Upper lobe of left lung (tissue), 4 donors: ENCODE measurements at regions not wholly inside any gene's neighbourhood (a gene's known extent, or its start where the extent isn't known, plus 50 kb on each side); places are given as distances from the start of the nearest gene placed in this dataset.

ENCODE experiments used
- CTCF ChIP-seq, 6 experiments: fragments of 450-650 bp in 4 of 6; fragments of 200-600 bp in 2 of 6; sonication (generic) in 2 of 6; IDR thresholded peaks; one replicate each; pipeline ENCODE4 v1.5.1; 2016 to 2019; ENCODE audit warnings: antibody characterized with exemption in 6 of 6
- POLR2A ChIP-seq, 4 donors: fragments of 450-650 bp; IDR thresholded peaks; one replicate each; pipeline ENCODE4 v1.5.1; 2016 to 2017; ENCODE audit warnings: antibody characterized with exemption in 4 of 4, mild to moderate bottlenecking in 2 of 4

- TF ChIP-seq CTCF (IDR thresholded peaks at IDR 0.05) (no peak), POLR2A (IDR thresholded peaks at IDR 0.05) (no peak)
These were observed 51.3 kb upstream of the CLDN18 start for GRCh38 chr3:137958636-137959035.
